ENCODE measurements at regions not wholly inside any gene's neighbourhood (a gene's known extent, or its start where the extent isn't known, plus 50 kb on each side); places are given as distances from the start of the nearest gene placed in this dataset.

DNA sequence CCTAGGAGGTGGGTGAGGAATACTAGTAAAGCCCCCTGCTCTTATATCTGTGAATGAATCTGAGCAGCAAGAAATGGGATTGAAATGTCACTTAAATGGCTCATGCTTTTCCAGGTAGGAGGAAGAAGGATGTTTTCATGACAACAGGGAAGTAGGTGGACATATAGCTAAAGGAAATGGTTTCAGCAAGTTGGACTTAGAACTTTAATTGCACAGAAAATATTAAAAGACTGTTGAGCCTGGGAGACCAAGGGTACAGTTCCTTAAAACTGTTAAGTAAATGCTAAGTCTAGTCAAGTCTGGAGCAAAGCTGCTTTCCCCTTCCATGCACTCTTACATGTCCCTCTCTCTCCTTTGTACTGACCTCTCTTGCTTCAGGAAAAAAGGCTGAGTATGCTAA, 301.3 kb downstream of the HGF start:
- no peak for TF ChIP-seq CTCF (IDR thresholded peaks at IDR 0.05; ENCODE audit: control extremely low read depth in 1 of 3, insufficient read depth in 1 of 3, low read depth in 1 of 3, low read length in 3 of 3)
- no peak for TF ChIP-seq POLR2A (IDR thresholded peaks at IDR 0.05; ENCODE audit: control extremely low read depth in 1 of 2, low read depth in 2 of 2, low read length in 2 of 2)
- no peak for TF ChIP-seq TAF1 (IDR thresholded peaks at IDR 0.05; ENCODE audit: low read depth, low read length)
- no peak for TF ChIP-seq HDAC2 (IDR thresholded peaks at IDR 0.05; ENCODE audit: borderline replicate concordance in 1 of 2, low read depth in 2 of 2, low read length in 2 of 2)
